ENCODE measurements at regions not wholly inside any gene's neighbourhood (a gene's known extent, or its start where the extent isn't known, plus 50 kb on each side); places are given as distances from the start of the nearest gene placed in this dataset.

- Histone ChIP-seq H3K27ac (ENCODE audit: low read length) (no peak overlapping the region), H3K4me1 (ENCODE audit: control insufficient read depth in 1 of 2, insufficient read depth in 2 of 2, low read length in 2 of 2) (no peaks in the 10 kb centered on the region), H3K9me3 (ENCODE audit: control insufficient read depth in 1 of 2, low read length in 2 of 2) (no peaks in the 10 kb centered on the region), H3K36me3 (ENCODE audit: control insufficient read depth in 1 of 2, insufficient read depth in 2 of 2, low read length in 2 of 2) (no peaks in the 10 kb centered on the region), H3K4me3 (ENCODE audit: low read depth in 1 of 2, low read length in 2 of 2) (peak overlapping the region in 1 of 2 donors; percentile 33), H3K27me3 (ENCODE audit: low read depth, low read length) (no peaks in the 10 kb centered on the region)
Observed at GRCh38 chr4:56241500-56241899, 145.8 kb downstream of the AASDH start.

GRCh38 chr4:56240554-56241174, 146.6 kb downstream of the AASDH start:
- no peaks in the 10 kb centered on the region for H3K9me3 ChIP-seq (ENCODE audit: control insufficient read depth in 1 of 2, low read length in 2 of 2)
- no peaks in the 10 kb centered on the region for H3K27me3 ChIP-seq (ENCODE audit: low read depth, low read length)
- H3K27ac ChIP-seq (ENCODE audit: low read length), result no peak overlapping the region
- peak overlapping the region in 1 of 2 donors; percentile 33 for H3K4me3 ChIP-seq (ENCODE audit: low read depth in 1 of 2, low read length in 2 of 2)
- no peaks in the 10 kb centered on the region for H3K36me3 ChIP-seq (ENCODE audit: control insufficient read depth in 1 of 2, insufficient read depth in 2 of 2, low read length in 2 of 2)
- no peaks in the 10 kb centered on the region for H3K4me1 ChIP-seq (ENCODE audit: control insufficient read depth in 1 of 2, insufficient read depth in 2 of 2, low read length in 2 of 2)

GRCh38 chr4:56238251-56238650, 149.0 kb downstream of the AASDH start:
- Histone ChIP-seq H3K4me1 (ENCODE audit: control insufficient read depth in 1 of 2, insufficient read depth in 2 of 2, low read length in 2 of 2) (no peaks in the 10 kb centered on the region), H3K4me3 (ENCODE audit: low read depth in 1 of 2, low read length in 2 of 2) (no peak overlapping the region)

GRCh38 chr4:56235725-56236124, 151.6 kb downstream of the AASDH start:
- Histone ChIP-seq H3K4me3 (ENCODE audit: low read depth in 1 of 2, low read length in 2 of 2) (no peak overlapping the region), H3K27me3 (ENCODE audit: low read depth, low read length) (no peaks in the 10 kb centered on the region), H3K4me1 (ENCODE audit: control insufficient read depth in 1 of 2, insufficient read depth in 2 of 2, low read length in 2 of 2) (no peaks in the 10 kb centered on the region), H3K36me3 (ENCODE audit: control insufficient read depth in 1 of 2, insufficient read depth in 2 of 2, low read length in 2 of 2) (no peaks in the 10 kb centered on the region), H3K27ac (ENCODE audit: low read length) (no peak overlapping the region), H3K9me3 (ENCODE audit: control insufficient read depth in 1 of 2, low read length in 2 of 2) (peaks cover 0 to 4% of the 10 kb centered on the region in 2 donors)

More at GRCh38 chr4:56238251-56238650, 149.0 kb downstream of the AASDH start:
- H3K27ac ChIP-seq (ENCODE audit: low read length), result no peak overlapping the region
- no peaks in the 10 kb centered on the region for H3K27me3 ChIP-seq (ENCODE audit: low read depth, low read length)
- H3K36me3 ChIP-seq (ENCODE audit: control insufficient read depth in 1 of 2, insufficient read depth in 2 of 2, low read length in 2 of 2), result no peaks in the 10 kb centered on the region
- no peaks in the 10 kb centered on the region for H3K9me3 ChIP-seq (ENCODE audit: control insufficient read depth in 1 of 2, low read length in 2 of 2)

- Histone ChIP-seq H3K27ac (ENCODE audit: low read length) (no peak overlapping the region), H3K9me3 (ENCODE audit: control insufficient read depth in 1 of 2, low read length in 2 of 2) (peaks cover 0 to 4% of the 10 kb centered on the region in 2 donors), H3K36me3 (ENCODE audit: control insufficient read depth in 1 of 2, insufficient read depth in 2 of 2, low read length in 2 of 2) (no peaks in the 10 kb centered on the region), H3K27me3 (ENCODE audit: low read depth, low read length) (no peaks in the 10 kb centered on the region), H3K4me3 (ENCODE audit: low read depth in 1 of 2, low read length in 2 of 2) (no peak overlapping the region), H3K4me1 (ENCODE audit: control insufficient read depth in 1 of 2, insufficient read depth in 2 of 2, low read length in 2 of 2) (no peaks in the 10 kb centered on the region)
Observed at GRCh38 chr4:56235011-56235410, 152.3 kb downstream of the AASDH start.

DNA sequence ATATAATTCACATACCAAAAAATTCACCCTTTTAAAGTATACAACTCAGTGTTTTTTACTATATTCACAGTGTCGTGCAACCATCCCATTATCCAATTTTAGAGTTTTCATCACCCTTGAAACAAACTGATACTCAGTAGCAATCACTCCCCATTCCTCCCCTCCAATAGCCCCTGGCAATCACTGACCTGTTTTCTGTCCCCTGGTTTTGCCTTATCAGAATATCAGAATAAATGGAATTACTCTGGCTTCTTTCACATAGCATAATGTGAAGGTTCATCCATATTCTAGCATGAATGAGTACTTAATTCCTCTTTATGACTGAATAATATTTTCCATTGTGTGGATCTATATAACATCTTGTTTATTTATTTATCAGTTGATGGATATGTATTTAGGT, 153.2 kb downstream of the AASDH start:
- Histone ChIP-seq H3K4me1 (ENCODE audit: control insufficient read depth in 1 of 2, insufficient read depth in 2 of 2, low read length in 2 of 2) (no peaks in the 10 kb centered on the region), H3K27ac (ENCODE audit: low read length) (no peak overlapping the region), H3K27me3 (ENCODE audit: low read depth, low read length) (no peaks in the 10 kb centered on the region), H3K4me3 (ENCODE audit: low read depth in 1 of 2, low read length in 2 of 2) (no peak overlapping the region), H3K9me3 (ENCODE audit: control insufficient read depth in 1 of 2, low read length in 2 of 2) (peaks cover 0 to 4% of the 10 kb centered on the region in 2 donors), H3K36me3 (ENCODE audit: control insufficient read depth in 1 of 2, insufficient read depth in 2 of 2, low read length in 2 of 2) (no peaks in the 10 kb centered on the region)

- Histone ChIP-seq H3K4me1 (ENCODE audit: control insufficient read depth in 1 of 2, insufficient read depth in 2 of 2, low read length in 2 of 2) (no peaks in the 10 kb centered on the region), H3K9me3 (ENCODE audit: control insufficient read depth in 1 of 2, low read length in 2 of 2) (peaks cover 0 to 4% of the 10 kb centered on the region in 2 donors), H3K4me3 (ENCODE audit: low read depth in 1 of 2, low read length in 2 of 2) (no peak overlapping the region), H3K36me3 (ENCODE audit: control insufficient read depth in 1 of 2, insufficient read depth in 2 of 2, low read length in 2 of 2) (no peaks in the 10 kb centered on the region), H3K27me3 (ENCODE audit: low read depth, low read length) (no peaks in the 10 kb centered on the region), H3K27ac (ENCODE audit: low read length) (no peak overlapping the region)
Observed at GRCh38 chr4:56231410-56231809, 155.9 kb downstream of the AASDH start.

DNA sequence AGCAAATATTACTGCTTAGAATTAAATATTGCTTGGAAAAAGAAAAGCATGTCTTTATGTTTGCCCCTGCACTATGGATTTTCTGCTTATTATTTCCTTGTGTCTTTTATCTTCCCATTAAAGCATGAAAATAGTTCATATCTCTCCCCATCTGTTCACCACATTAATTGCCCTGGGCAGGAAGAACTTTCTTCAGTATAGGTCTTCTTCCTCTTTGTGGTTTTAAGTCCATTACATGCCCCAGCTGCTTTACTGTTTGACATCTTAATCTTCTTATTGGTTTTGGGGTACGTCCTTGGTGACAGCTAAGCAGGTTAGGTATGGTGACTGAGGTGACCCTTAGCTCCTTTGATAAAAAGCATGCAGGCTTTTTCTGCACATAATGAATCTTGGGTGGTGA, 157.3 kb downstream of the AASDH start:
- Histone ChIP-seq H3K4me3 (ENCODE audit: low read depth in 1 of 2, low read length in 2 of 2) (no peak overlapping the region), H3K36me3 (ENCODE audit: control insufficient read depth in 1 of 2, insufficient read depth in 2 of 2, low read length in 2 of 2) (no peaks in the 10 kb centered on the region), H3K27ac (ENCODE audit: low read length) (no peak overlapping the region), H3K27me3 (ENCODE audit: low read depth, low read length) (no peaks in the 10 kb centered on the region), H3K4me1 (ENCODE audit: control insufficient read depth in 1 of 2, insufficient read depth in 2 of 2, low read length in 2 of 2) (no peaks in the 10 kb centered on the region), H3K9me3 (ENCODE audit: control insufficient read depth in 1 of 2, low read length in 2 of 2) (peaks cover 0 to 4% of the 10 kb centered on the region in 2 donors)

DNA sequence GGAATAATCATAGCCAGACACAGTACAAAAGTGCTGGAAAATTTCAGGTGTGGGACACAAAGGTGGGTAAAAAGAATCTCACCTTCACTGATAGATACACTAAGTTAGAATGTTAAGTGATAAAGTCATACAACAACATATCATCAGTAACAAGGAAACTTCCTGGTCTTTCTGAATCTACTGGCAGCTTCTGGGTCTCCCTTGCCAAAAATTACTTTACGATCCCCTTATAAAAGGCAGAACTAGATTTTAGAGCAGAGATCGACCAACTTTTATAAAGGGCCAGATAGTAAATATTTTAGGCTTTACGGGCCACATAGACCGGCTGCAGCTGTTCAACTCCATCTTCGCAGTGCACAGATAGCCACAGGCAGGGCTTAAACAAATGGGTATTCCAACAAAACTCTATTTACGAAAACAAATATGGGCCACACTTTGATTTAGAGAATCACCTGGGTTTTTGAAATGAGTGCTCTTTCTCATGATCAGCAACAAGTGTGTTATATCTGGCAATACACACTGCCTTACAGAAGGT, 159.9 kb downstream of the AASDH start:
- H3K27ac ChIP-seq (ENCODE audit: low read length), result no peak overlapping the region
- no peaks in the 10 kb centered on the region for H3K27me3 ChIP-seq (ENCODE audit: low read depth, low read length)
- no peak overlapping the region for H3K4me3 ChIP-seq (ENCODE audit: low read depth in 1 of 2, low read length in 2 of 2)
- H3K36me3 ChIP-seq (ENCODE audit: control insufficient read depth in 1 of 2, insufficient read depth in 2 of 2, low read length in 2 of 2), result no peaks in the 10 kb centered on the region
- peaks cover 0 to 4% of the 10 kb centered on the region in 2 donors for H3K9me3 ChIP-seq (ENCODE audit: control insufficient read depth in 1 of 2, low read length in 2 of 2)
- no peaks in the 10 kb centered on the region for H3K4me1 ChIP-seq (ENCODE audit: control insufficient read depth in 1 of 2, insufficient read depth in 2 of 2, low read length in 2 of 2)

GRCh38 chr4:56226579-56226978, 160.7 kb downstream of the AASDH start:
- Histone ChIP-seq H3K9me3 (ENCODE audit: control insufficient read depth in 1 of 2, low read length in 2 of 2) (peaks cover 0 to under 1% of the 10 kb centered on the region in 2 donors), H3K27ac (ENCODE audit: low read length) (no peak overlapping the region), H3K4me1 (ENCODE audit: control insufficient read depth in 1 of 2, insufficient read depth in 2 of 2, low read length in 2 of 2) (no peaks in the 10 kb centered on the region), H3K36me3 (ENCODE audit: control insufficient read depth in 1 of 2, insufficient read depth in 2 of 2, low read length in 2 of 2) (no peaks in the 10 kb centered on the region), H3K4me3 (ENCODE audit: low read depth in 1 of 2, low read length in 2 of 2) (no peak overlapping the region), H3K27me3 (ENCODE audit: low read depth, low read length) (no peaks in the 10 kb centered on the region)

DNA sequence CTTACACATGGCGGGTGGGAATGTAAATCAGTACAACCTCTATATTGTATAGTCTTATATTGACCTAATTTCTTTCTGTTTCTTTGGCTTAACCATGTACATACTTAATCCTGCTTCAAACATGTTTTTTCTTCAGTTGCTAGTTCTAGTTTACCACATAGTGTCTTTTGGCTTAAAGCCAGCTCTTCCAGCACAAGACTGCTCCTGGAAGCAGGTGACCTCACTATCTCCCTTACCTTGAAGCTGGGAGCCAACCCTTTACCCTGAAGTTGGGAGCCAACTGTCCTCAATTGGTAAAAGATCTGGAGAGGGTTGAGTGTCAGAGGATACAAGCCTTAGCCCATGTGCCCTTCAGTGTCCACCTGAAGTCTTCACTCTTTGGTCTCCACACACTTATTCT, 162.7 kb downstream of the AASDH start:
- Histone ChIP-seq H3K4me1 (ENCODE audit: control insufficient read depth in 1 of 2, insufficient read depth in 2 of 2, low read length in 2 of 2) (peaks cover 0 to 3% of the 10 kb centered on the region in 2 donors), H3K4me3 (ENCODE audit: low read depth in 1 of 2, low read length in 2 of 2) (no peak overlapping the region), H3K27ac (ENCODE audit: low read length) (no peak overlapping the region), H3K36me3 (ENCODE audit: control insufficient read depth in 1 of 2, insufficient read depth in 2 of 2, low read length in 2 of 2) (no peaks in the 10 kb centered on the region), H3K9me3 (ENCODE audit: control insufficient read depth in 1 of 2, low read length in 2 of 2) (no peaks in the 10 kb centered on the region), H3K27me3 (ENCODE audit: low read depth, low read length) (no peaks in the 10 kb centered on the region)

DNA sequence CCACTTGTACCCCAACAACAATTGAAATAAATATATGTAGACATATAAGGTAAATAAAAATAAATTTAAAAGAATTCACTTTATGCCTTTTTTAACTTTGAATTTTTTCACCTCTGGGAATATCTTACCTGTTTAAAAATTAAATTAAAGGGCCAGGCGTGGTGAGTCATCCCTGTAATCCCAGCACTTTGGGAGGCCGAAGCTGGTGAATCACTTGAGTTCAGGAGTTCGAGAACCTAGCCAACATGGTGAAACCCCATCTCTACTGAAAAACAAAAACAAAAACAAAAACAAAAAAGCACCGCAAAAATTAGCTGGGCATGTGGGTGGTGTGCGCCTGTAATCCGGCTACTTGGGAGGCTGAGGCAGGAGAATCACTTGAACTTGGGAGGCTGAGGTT, 164.8 kb downstream of the AASDH start:
- Histone ChIP-seq H3K4me3 (ENCODE audit: low read depth in 1 of 2, low read length in 2 of 2) (no peak overlapping the region), H3K4me1 (ENCODE audit: control insufficient read depth in 1 of 2, insufficient read depth in 2 of 2, low read length in 2 of 2) (peaks cover 0 to 3% of the 10 kb centered on the region in 2 donors)

More for the DNA sequence above, 164.8 kb downstream of the AASDH start:
- Histone ChIP-seq H3K9me3 (ENCODE audit: control insufficient read depth in 1 of 2, low read length in 2 of 2) (no peaks in the 10 kb centered on the region), H3K27me3 (ENCODE audit: low read depth, low read length) (no peaks in the 10 kb centered on the region), H3K27ac (ENCODE audit: low read length) (no peak overlapping the region), H3K36me3 (ENCODE audit: control insufficient read depth in 1 of 2, insufficient read depth in 2 of 2, low read length in 2 of 2) (no peaks in the 10 kb centered on the region)

Data from muscle layer of duodenum (tissue), 2 donors.